ENCODE measurements at regions not wholly inside any gene's neighbourhood (a gene's known extent, or its start where the extent isn't known, plus 50 kb on each side); places are given as distances from the start of the nearest gene placed in this dataset.

GRCh38 chr5:146284016-146284415, 54.6 kb upstream of the POU4F3 start:
- no peak for TF ChIP-seq CTCF (IDR thresholded peaks at IDR 0.05)
- TF ChIP-seq POLR2AphosphoS5 (IDR thresholded peaks at IDR 0.05; ENCODE audit: low read depth, low read length), result no peak
- TF ChIP-seq SIN3A (IDR thresholded peaks at IDR 0.05; ENCODE audit: borderline replicate concordance, insufficient read depth, low read depth, low read length), result no peak
